ENCODE measurements at regions not wholly inside any gene's neighbourhood (a gene's known extent, or its start where the extent isn't known, plus 50 kb on each side); places are given as distances from the start of the nearest gene placed in this dataset.

DNA sequence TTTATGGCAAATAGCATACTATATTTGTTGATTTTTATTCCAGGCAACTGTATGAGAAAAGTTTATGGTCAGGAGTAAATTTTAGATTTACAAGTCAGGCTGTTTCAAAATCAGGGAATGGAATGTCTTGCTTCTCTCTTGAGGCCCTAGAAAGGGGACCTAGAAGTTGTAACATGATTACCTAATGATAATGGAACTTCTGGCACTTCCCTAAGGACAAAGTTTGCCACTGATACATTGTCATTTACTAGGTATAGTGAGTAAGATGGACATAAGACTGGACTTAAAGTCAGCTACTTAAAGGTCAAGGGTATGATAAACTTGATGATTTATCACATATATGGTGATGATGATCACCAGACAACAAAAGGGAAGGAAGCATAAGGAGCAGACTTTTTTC, 103.3 kb upstream of the VRK2 start:
- Histone ChIP-seq H3K36me3 (no peaks in the 10 kb centered on the region), H3K9me3 (no peaks in the 10 kb centered on the region), H3K27ac (no peak overlapping the region), H3K4me3 (no peak overlapping the region), H3K27me3 (replicated peaks; ENCODE audit: insufficient read depth) (no peaks in the 10 kb centered on the region), H3K4me1 (replicated peaks) (no peaks in the 10 kb centered on the region)
- no peak for DNase-seq (ENCODE audit: low spot score)
- intact Hi-C loops (cut with DNase I): no loop called here
- no peak for TF ChIP-seq POLR2A (IDR thresholded peaks at IDR 0.05)
- TF ChIP-seq POLR2AphosphoS5 (IDR thresholded peaks at IDR 0.05): no peak
- TF ChIP-seq, protein P1, sequence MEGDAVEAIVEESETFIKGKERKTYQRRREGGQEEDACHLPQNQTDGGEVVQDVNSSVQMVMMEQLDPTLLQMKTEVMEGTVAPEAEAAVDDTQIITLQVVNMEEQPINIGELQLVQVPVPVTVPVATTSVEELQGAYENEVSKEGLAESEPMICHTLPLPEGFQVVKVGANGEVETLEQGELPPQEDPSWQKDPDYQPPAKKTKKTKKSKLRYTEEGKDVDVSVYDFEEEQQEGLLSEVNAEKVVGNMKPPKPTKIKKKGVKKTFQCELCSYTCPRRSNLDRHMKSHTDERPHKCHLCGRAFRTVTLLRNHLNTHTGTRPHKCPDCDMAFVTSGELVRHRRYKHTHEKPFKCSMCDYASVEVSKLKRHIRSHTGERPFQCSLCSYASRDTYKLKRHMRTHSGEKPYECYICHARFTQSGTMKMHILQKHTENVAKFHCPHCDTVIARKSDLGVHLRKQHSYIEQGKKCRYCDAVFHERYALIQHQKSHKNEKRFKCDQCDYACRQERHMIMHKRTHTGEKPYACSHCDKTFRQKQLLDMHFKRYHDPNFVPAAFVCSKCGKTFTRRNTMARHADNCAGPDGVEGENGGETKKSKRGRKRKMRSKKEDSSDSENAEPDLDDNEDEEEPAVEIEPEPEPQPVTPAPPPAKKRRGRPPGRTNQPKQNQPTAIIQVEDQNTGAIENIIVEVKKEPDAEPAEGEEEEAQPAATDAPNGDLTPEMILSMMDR (IDR thresholded peaks at IDR 0.05): no peak

DNA sequence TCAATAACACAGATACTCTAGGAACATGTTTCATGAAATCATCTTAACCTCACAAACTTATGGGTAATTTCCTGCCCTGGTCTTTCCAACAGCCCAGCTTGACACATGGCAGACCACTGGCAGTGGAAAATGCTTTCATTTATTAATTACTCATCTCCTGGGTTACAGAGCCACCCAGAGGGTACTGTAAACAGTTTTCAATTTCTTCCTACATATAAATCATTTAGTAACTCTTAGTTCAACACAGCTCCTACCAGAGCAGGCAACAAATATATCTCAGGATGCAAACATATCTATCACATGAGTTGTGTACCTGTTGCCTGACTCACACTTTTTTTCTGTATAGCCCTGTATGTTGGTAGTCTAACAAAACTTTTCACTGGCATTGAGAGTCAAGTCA, 99.2 kb upstream of the VRK2 start:
- H3K9me3 ChIP-seq: no peaks in the 10 kb centered on the region
- intact Hi-C loops (cut with DNase I): no loop called here
- no peaks in the 10 kb centered on the region for H3K36me3 ChIP-seq
- no peaks in the 10 kb centered on the region for H3K4me1 ChIP-seq (replicated peaks)
- no peak overlapping the region for H3K27ac ChIP-seq
- TF ChIP-seq, protein P1 (IDR thresholded peaks at IDR 0.05): no peak
- TF ChIP-seq POLR2AphosphoS5 (IDR thresholded peaks at IDR 0.05): no peak
- TF ChIP-seq POLR2A (IDR thresholded peaks at IDR 0.05): no peak
- no peak overlapping the region for H3K4me3 ChIP-seq
- DNase-seq (ENCODE audit: low spot score): no peak
- H3K27me3 ChIP-seq (replicated peaks; ENCODE audit: insufficient read depth): no peaks in the 10 kb centered on the region

DNA sequence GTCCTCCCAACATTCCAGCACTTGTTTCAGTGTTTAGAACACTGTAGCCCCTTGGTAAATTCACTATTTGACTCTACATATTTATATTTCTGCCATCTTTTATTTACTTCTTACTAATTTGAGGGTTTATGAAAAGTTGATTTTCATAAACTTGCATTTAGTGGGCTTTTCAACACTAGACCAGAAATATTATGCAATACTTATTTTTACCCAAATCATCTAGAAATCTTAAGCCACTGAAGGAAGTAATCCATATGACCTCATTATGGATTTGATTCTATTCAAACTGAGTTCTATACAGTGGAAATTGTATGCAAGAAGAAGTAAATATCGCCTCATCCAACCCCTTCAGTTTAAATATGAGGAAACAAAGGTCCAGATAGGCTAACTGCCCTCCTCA, 92.6 kb upstream of the VRK2 start:
- Histone ChIP-seq H3K4me3 (no peak overlapping the region), H3K36me3 (no peaks in the 10 kb centered on the region), H3K4me1 (replicated peaks) (no peaks in the 10 kb centered on the region), H3K27ac (no peak overlapping the region), H3K9me3 (no peaks in the 10 kb centered on the region), H3K27me3 (replicated peaks; ENCODE audit: insufficient read depth) (no peaks in the 10 kb centered on the region)
- WGBS: 87% methylated on average over 1 of the region's 1 CpG
- TF ChIP-seq, protein P1 (IDR thresholded peaks at IDR 0.05): no peak
- DNase-seq (ENCODE audit: low spot score): no peak
- intact Hi-C loops (cut with DNase I): no loop called here

DNA sequence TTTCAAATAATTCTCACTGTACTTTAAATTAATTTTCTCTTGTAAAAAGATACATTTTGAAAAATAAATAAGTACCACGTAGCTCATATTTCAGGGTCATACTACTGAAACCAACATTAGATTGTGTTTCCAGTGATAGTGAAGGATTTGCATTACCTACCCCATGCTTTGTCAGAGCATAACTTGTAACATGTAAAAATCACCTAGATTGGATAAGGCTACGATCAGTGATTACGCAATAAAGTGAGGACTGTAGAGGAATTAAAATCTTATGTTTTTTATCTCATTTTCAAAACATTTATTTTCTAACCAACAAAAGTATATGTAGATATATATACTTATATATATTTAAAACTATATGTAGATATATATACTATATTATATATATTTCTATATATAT, 89.4 kb upstream of the VRK2 start:
- Histone ChIP-seq H3K4me3 (no peak overlapping the region), H3K27ac (no peak overlapping the region), H3K36me3 (no peaks in the 10 kb centered on the region), H3K9me3 (no peaks in the 10 kb centered on the region), H3K4me1 (replicated peaks) (no peaks in the 10 kb centered on the region), H3K27me3 (replicated peaks; ENCODE audit: insufficient read depth) (no peaks in the 10 kb centered on the region)
- intact Hi-C loops (cut with DNase I): no loop called here
- TF ChIP-seq POLR2AphosphoS5 (IDR thresholded peaks at IDR 0.05) (no peak), POLR2A (IDR thresholded peaks at IDR 0.05) (no peak)
- TF ChIP-seq, protein P1 (IDR thresholded peaks at IDR 0.05): no peak
- 68% methylated on average over 3 of the region's 3 CpGs for WGBS
- DNase-seq (ENCODE audit: low spot score): no peak

DNA sequence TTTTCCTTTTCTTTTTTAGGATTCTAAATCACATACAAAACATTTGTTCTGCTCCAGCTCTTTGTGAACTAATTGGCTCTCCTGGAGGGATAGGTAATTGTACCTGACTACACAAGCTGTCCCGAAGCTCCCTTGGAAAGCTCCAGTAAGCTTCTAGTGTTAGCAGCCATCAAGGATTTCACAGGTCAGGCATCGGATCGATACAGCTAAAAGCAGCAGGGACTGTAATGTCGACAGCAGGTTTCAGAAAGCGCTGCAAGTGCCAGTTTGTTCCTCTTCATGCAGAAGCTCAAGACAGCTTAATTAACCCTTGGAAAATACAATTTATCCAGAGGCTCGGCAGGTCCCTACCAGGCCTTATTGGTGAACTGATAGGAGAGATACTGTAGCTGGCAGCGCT, 87.2 kb upstream of the VRK2 start:
- no peaks in the 10 kb centered on the region for H3K4me1 ChIP-seq (replicated peaks)
- no peaks in the 10 kb centered on the region for H3K36me3 ChIP-seq
- WGBS: 73% methylated on average over 7 of the region's 7 CpGs
- H3K27me3 ChIP-seq (replicated peaks; ENCODE audit: insufficient read depth): no peaks in the 10 kb centered on the region
- intact Hi-C loops (cut with DNase I): no loop called here
- no peak overlapping the region for H3K4me3 ChIP-seq
- TF ChIP-seq POLR2A (IDR thresholded peaks at IDR 0.05): no peak
- TF ChIP-seq, protein P1 (IDR thresholded peaks at IDR 0.05): no peak
- H3K27ac ChIP-seq: no peak overlapping the region
- DNase-seq (ENCODE audit: low spot score): no peak
- no peaks in the 10 kb centered on the region for H3K9me3 ChIP-seq
